ENCODE measurements at regions not wholly inside any gene's neighbourhood (a gene's known extent, or its start where the extent isn't known, plus 50 kb on each side); places are given as distances from the start of the nearest gene placed in this dataset.
"Not testable (repeated sequence)": the region's sequence is repeated elsewhere in the genome, so short reads cannot be mapped to it uniquely, and the experiment has no call there.

GRCh38 chr11:39462506-39462905 lies 1996.9 kb downstream of the LRRC4C start:
- FAIRE-seq, result no peak

- no peak for FAIRE-seq
Measured at GRCh38 chr11:39461066-39461465, 1998.4 kb downstream of the LRRC4C start.

GRCh38 chr11:39459606-39460005 lies 1999.8 kb downstream of the LRRC4C start:
- no peak for FAIRE-seq

- FAIRE-seq, result no peak
Measured at GRCh38 chr11:39458481-39458880, 2001.0 kb downstream of the LRRC4C start.

GRCh38 chr11:39443424-39444022 lies 2015.9 kb downstream of the LRRC4C start:
- no peak for FAIRE-seq

GRCh38 chr11:39442177-39442576 lies 2017.3 kb downstream of the LRRC4C start:
- no peak for FAIRE-seq

GRCh38 chr11:39435641-39436040 lies 2023.8 kb downstream of the LRRC4C start:
- FAIRE-seq, result no peak

GRCh38 chr11:39434466-39434865 lies 2025.0 kb downstream of the LRRC4C start:
- no peak for FAIRE-seq

- FAIRE-seq, result no peak
Measured at GRCh38 chr11:39432929-39433328, 2026.5 kb downstream of the LRRC4C start.

- no peak for FAIRE-seq
Measured at GRCh38 chr11:39425226-39425625, 2034.2 kb downstream of the LRRC4C start.

GRCh38 chr11:39412117-39412516 lies 2047.3 kb downstream of the LRRC4C start:
- FAIRE-seq, result no peak

- FAIRE-seq, result no peak
Measured at GRCh38 chr11:39385911-39386310, 2073.5 kb downstream of the LRRC4C start.

GRCh38 chr11:39374963-39375698 lies 2084.3 kb downstream of the LRRC4C start:
- peak; percentile 93 for FAIRE-seq

GRCh38 chr11:39367534-39367933 lies 2091.9 kb downstream of the LRRC4C start:
- no peak for FAIRE-seq

- no peak for FAIRE-seq
Measured at GRCh38 chr11:39365809-39366436, 2093.5 kb downstream of the LRRC4C start.

- no peak for FAIRE-seq
Measured at GRCh38 chr11:39363571-39363970, 2095.9 kb downstream of the LRRC4C start.

- no peak for FAIRE-seq
Measured at GRCh38 chr11:39361557-39361956, 2097.9 kb downstream of the LRRC4C start.

GRCh38 chr11:39345834-39346442 lies 2113.5 kb downstream of the LRRC4C start:
- FAIRE-seq, result no peak

GRCh38 chr11:39341461-39341860 lies 2118.0 kb downstream of the LRRC4C start:
- FAIRE-seq, result no peak

GRCh38 chr11:39333006-39333405 lies 2126.4 kb downstream of the LRRC4C start:
- FAIRE-seq, result not testable (repeated sequence)

GRCh38 chr11:39327302-39327701 lies 2132.2 kb downstream of the LRRC4C start:
- FAIRE-seq, result no peak

GRCh38 chr11:39311888-39312287 lies 2147.6 kb downstream of the LRRC4C start:
- not testable (repeated sequence) for FAIRE-seq

GRCh38 chr11:39304586-39304985 lies 2154.9 kb downstream of the LRRC4C start:
- FAIRE-seq, result no peak

GRCh38 chr11:39294648-39295047 lies 2164.8 kb downstream of the LRRC4C start:
- peak; percentile 94 for FAIRE-seq
